ENCODE measurements at regions not wholly inside any gene's neighbourhood (a gene's known extent, or its start where the extent isn't known, plus 50 kb on each side); places are given as distances from the start of the nearest gene placed in this dataset.
"Not testable (repeated sequence)": the region's sequence is repeated elsewhere in the genome, so short reads cannot be mapped to it uniquely, and the experiment has no call there.

GRCh38 chr14:106508216-106508615, 981.8 kb downstream of the TMEM121 start:
- no peak overlapping the region for H3K27ac ChIP-seq (ENCODE audit: low read length)
- no peaks in the 10 kb centered on the region for H3K36me3 ChIP-seq (ENCODE audit: control insufficient read depth, insufficient read depth, low read length)
- H3K9me3 ChIP-seq (ENCODE audit: control insufficient read depth, low read depth, low read length) = peaks cover 3% of the 10 kb centered on the region
- no peak overlapping the region for H3K4me3 ChIP-seq (ENCODE audit: low read length)
- no CpG with 5 or more reads among the region's 3 CpGs for WGBS (ENCODE audit: insufficient coverage, low lambda C conversion rate)
- no peaks in the 10 kb centered on the region for H3K27me3 ChIP-seq (ENCODE audit: control insufficient read depth, insufficient read depth, low read length)
- DNase-seq = no peak
- H3K4me1 ChIP-seq (ENCODE audit: control insufficient read depth, insufficient read depth, low read length) = no peaks in the 10 kb centered on the region

GRCh38 chr14:106509176-106509575, 982.8 kb downstream of the TMEM121 start:
- H3K36me3 ChIP-seq (ENCODE audit: control insufficient read depth, insufficient read depth, low read length) = no peaks in the 10 kb centered on the region
- H3K9me3 ChIP-seq (ENCODE audit: control insufficient read depth, low read depth, low read length) = peaks cover 3% of the 10 kb centered on the region
- no peaks in the 10 kb centered on the region for H3K4me1 ChIP-seq (ENCODE audit: control insufficient read depth, insufficient read depth, low read length)
- WGBS (ENCODE audit: insufficient coverage, low lambda C conversion rate) = no CpG with 5 or more reads among the region's 2 CpGs
- no peak for DNase-seq
- no peaks in the 10 kb centered on the region for H3K27me3 ChIP-seq (ENCODE audit: control insufficient read depth, insufficient read depth, low read length)
- no peak overlapping the region for H3K4me3 ChIP-seq (ENCODE audit: low read length)
- H3K27ac ChIP-seq (ENCODE audit: low read length) = no peak overlapping the region

GRCh38 chr14:106509807-106510206, 983.4 kb downstream of the TMEM121 start:
- peaks cover 3% of the 10 kb centered on the region for H3K9me3 ChIP-seq (ENCODE audit: control insufficient read depth, low read depth, low read length)
- no peaks in the 10 kb centered on the region for H3K4me1 ChIP-seq (ENCODE audit: control insufficient read depth, insufficient read depth, low read length)
- DNase-seq = no peak
- H3K36me3 ChIP-seq (ENCODE audit: control insufficient read depth, insufficient read depth, low read length) = no peaks in the 10 kb centered on the region
- H3K27me3 ChIP-seq (ENCODE audit: control insufficient read depth, insufficient read depth, low read length) = no peaks in the 10 kb centered on the region
- no CpG with 5 or more reads among the region's 3 CpGs for WGBS (ENCODE audit: insufficient coverage, low lambda C conversion rate)
- H3K27ac ChIP-seq (ENCODE audit: low read length) = no peak overlapping the region
- no peak overlapping the region for H3K4me3 ChIP-seq (ENCODE audit: low read length)

GRCh38 chr14:106511006-106511799, 984.8 kb downstream of the TMEM121 start:
- Histone ChIP-seq H3K27ac (ENCODE audit: low read length) (no peak overlapping the region), H3K4me3 (ENCODE audit: low read length) (no peak overlapping the region), H3K9me3 (ENCODE audit: control insufficient read depth, low read depth, low read length) (peaks cover 3% of the 10 kb centered on the region), H3K27me3 (ENCODE audit: control insufficient read depth, insufficient read depth, low read length) (no peaks in the 10 kb centered on the region), H3K4me1 (ENCODE audit: control insufficient read depth, insufficient read depth, low read length) (no peaks in the 10 kb centered on the region), H3K36me3 (ENCODE audit: control insufficient read depth, insufficient read depth, low read length) (no peaks in the 10 kb centered on the region)
- no peak for DNase-seq
- no CpG with 5 or more reads among the region's 9 CpGs for WGBS (ENCODE audit: insufficient coverage, low lambda C conversion rate)

- Histone ChIP-seq H3K27ac (ENCODE audit: low read length) (no peak overlapping the region), H3K9me3 (ENCODE audit: control insufficient read depth, low read depth, low read length) (peaks cover 3% of the 10 kb centered on the region), H3K4me3 (ENCODE audit: low read length) (no peak overlapping the region), H3K36me3 (ENCODE audit: control insufficient read depth, insufficient read depth, low read length) (no peaks in the 10 kb centered on the region), H3K27me3 (ENCODE audit: control insufficient read depth, insufficient read depth, low read length) (no peaks in the 10 kb centered on the region), H3K4me1 (ENCODE audit: control insufficient read depth, insufficient read depth, low read length) (no peaks in the 10 kb centered on the region)
- no CpG with 5 or more reads among the region's 9 CpGs for WGBS (ENCODE audit: insufficient coverage, low lambda C conversion rate)
- DNase-seq = no peak
Observed at GRCh38 chr14:106511800-106512198, 985.4 kb downstream of the TMEM121 start.

- Histone ChIP-seq H3K9me3 (ENCODE audit: control insufficient read depth, low read depth, low read length) (peaks cover 3% of the 10 kb centered on the region), H3K27ac (ENCODE audit: low read length) (no peak overlapping the region), H3K36me3 (ENCODE audit: control insufficient read depth, insufficient read depth, low read length) (no peaks in the 10 kb centered on the region)
Observed at GRCh38 chr14:106513302-106513701, 986.9 kb downstream of the TMEM121 start.

GRCh38 chr14:106518054-106518943, 991.9 kb downstream of the TMEM121 start:
- no peak for DNase-seq
- no peak overlapping the region for H3K4me3 ChIP-seq (ENCODE audit: low read length)
- WGBS (ENCODE audit: insufficient coverage, low lambda C conversion rate) = no CpG with 5 or more reads among the region's 11 CpGs
- H3K36me3 ChIP-seq (ENCODE audit: control insufficient read depth, insufficient read depth, low read length) = no peaks in the 10 kb centered on the region
- no peaks in the 10 kb centered on the region for H3K4me1 ChIP-seq (ENCODE audit: control insufficient read depth, insufficient read depth, low read length)
- no peaks in the 10 kb centered on the region for H3K27me3 ChIP-seq (ENCODE audit: control insufficient read depth, insufficient read depth, low read length)
- H3K9me3 ChIP-seq (ENCODE audit: control insufficient read depth, low read depth, low read length) = no peaks in the 10 kb centered on the region
- H3K27ac ChIP-seq (ENCODE audit: low read length) = no peak overlapping the region

More at GRCh38 chr14:106513302-106513701, 986.9 kb downstream of the TMEM121 start:
- no peak for DNase-seq
- WGBS (ENCODE audit: insufficient coverage, low lambda C conversion rate) = 63% methylated on average over 2 of the region's 3 CpGs
- no peaks in the 10 kb centered on the region for H3K4me1 ChIP-seq (ENCODE audit: control insufficient read depth, insufficient read depth, low read length)
- no peaks in the 10 kb centered on the region for H3K27me3 ChIP-seq (ENCODE audit: control insufficient read depth, insufficient read depth, low read length)
- no peak overlapping the region for H3K4me3 ChIP-seq (ENCODE audit: low read length)

- H3K9me3 ChIP-seq (ENCODE audit: control insufficient read depth, low read depth, low read length); H3K27ac ChIP-seq (ENCODE audit: low read length); H3K36me3 ChIP-seq (ENCODE audit: control insufficient read depth, insufficient read depth, low read length); H3K4me1 ChIP-seq (ENCODE audit: control insufficient read depth, insufficient read depth, low read length); H3K4me3 ChIP-seq (ENCODE audit: low read length); DNase-seq; H3K27me3 ChIP-seq (ENCODE audit: control insufficient read depth, insufficient read depth, low read length): not testable (repeated sequence)
- no CpG with 5 or more reads among the region's 1 CpG for WGBS (ENCODE audit: insufficient coverage, low lambda C conversion rate)
Observed at GRCh38 chr14:106522118-106522517, 995.7 kb downstream of the TMEM121 start.

- H3K36me3 ChIP-seq (ENCODE audit: control insufficient read depth, insufficient read depth, low read length) = no peaks in the 10 kb centered on the region
- H3K27ac ChIP-seq (ENCODE audit: low read length) = no peak overlapping the region
Observed at GRCh38 chr14:106522990-106523389, 996.6 kb downstream of the TMEM121 start.

GRCh38 chr14:106528717-106529116, 1002.3 kb downstream of the TMEM121 start:
- 50% methylated on average over 2 of the region's 2 CpGs for WGBS (ENCODE audit: insufficient coverage, low lambda C conversion rate)
- Histone ChIP-seq H3K4me3 (ENCODE audit: low read length) (no peak overlapping the region), H3K9me3 (ENCODE audit: control insufficient read depth, low read depth, low read length) (peaks cover 6% of the 10 kb centered on the region), H3K36me3 (ENCODE audit: control insufficient read depth, insufficient read depth, low read length) (no peaks in the 10 kb centered on the region), H3K4me1 (ENCODE audit: control insufficient read depth, insufficient read depth, low read length) (no peaks in the 10 kb centered on the region), H3K27ac (ENCODE audit: low read length) (no peak overlapping the region), H3K27me3 (ENCODE audit: control insufficient read depth, insufficient read depth, low read length) (no peaks in the 10 kb centered on the region)
- DNase-seq = no peak

More at GRCh38 chr14:106522990-106523389, 996.6 kb downstream of the TMEM121 start:
- 75% methylated on average over 1 of the region's 2 CpGs for WGBS (ENCODE audit: insufficient coverage, low lambda C conversion rate)
- H3K4me1 ChIP-seq (ENCODE audit: control insufficient read depth, insufficient read depth, low read length) = no peaks in the 10 kb centered on the region
- H3K27me3 ChIP-seq (ENCODE audit: control insufficient read depth, insufficient read depth, low read length) = no peaks in the 10 kb centered on the region
- no peak for DNase-seq
- no peak overlapping the region for H3K4me3 ChIP-seq (ENCODE audit: low read length)
- no peaks in the 10 kb centered on the region for H3K9me3 ChIP-seq (ENCODE audit: control insufficient read depth, low read depth, low read length)

Measured in large intestine (tissue), 3 donors.